Kidney (tissue), 13 donors: ENCODE measurements at regions not wholly inside any gene's neighbourhood (a gene's known extent, or its start where the extent isn't known, plus 50 kb on each side); places are given as distances from the start of the nearest gene placed in this dataset.

Experiments used
- DNase-seq, 5 donors: peaks; one replicate each; pipeline ENCODE4 v3.0.0-alpha.2; 2013 to 2020
- FAIRE-seq: peaks from 2 replicates; lab custom pipeline; 2012; peaks lifted over from hg19 to GRCh38; lab: Jason Lieb, UNC
- H3K27ac ChIP-seq, 2 donors: one replicate each; pipeline ENCODE4 v1.7.0; 2013; ENCODE audit warnings: low read depth in 2 of 2, low read length in 2 of 2, inconsistent platforms in 1 of 2
- H3K27me3 ChIP-seq: one replicate; pipeline ENCODE4 v1.7.1; 2013; ENCODE audit warnings: low read length, inconsistent platforms; ENCODE audit not compliant: control insufficient read depth, insufficient read depth
- H3K36me3 ChIP-seq, 3 donors: one replicate each; pipeline versions ENCODE4 v1.7.0 to v1.7.1; 2013; ENCODE audit warnings: low read length in 3 of 3, control low read depth in 1 of 3, inconsistent platforms in 1 of 3; ENCODE audit not compliant: insufficient read depth in 3 of 3, control insufficient read depth in 2 of 3
- H3K4me1 ChIP-seq, 3 donors: one replicate each; pipeline versions ENCODE4 v1.7.0 to v1.7.1; 2013; ENCODE audit warnings: low read length in 3 of 3, inconsistent platforms in 1 of 3, low read depth in 1 of 3; ENCODE audit not compliant: control insufficient read depth in 2 of 3, insufficient read depth in 2 of 3
- H3K4me3 ChIP-seq, 3 donors: one replicate each; pipeline versions ENCODE4 v1.7.0 to v1.8.1; 2013; ENCODE audit warnings: low read length in 3 of 3, control low read depth in 1 of 3, inconsistent platforms in 1 of 3
- H3K9ac ChIP-seq, 3 donors: one replicate each; pipeline versions ENCODE4 v1.7.0 to v1.7.1; 2013; ENCODE audit warnings: low read length in 3 of 3, control low read depth in 1 of 3, inconsistent platforms in 1 of 3
- H3K9me3 ChIP-seq, 3 donors: one replicate each; pipeline versions ENCODE4 v1.7.0 to v1.7.1; 2013; ENCODE audit warnings: low read length in 3 of 3, control low read depth in 1 of 3, inconsistent platforms in 1 of 3; ENCODE audit not compliant: control insufficient read depth in 2 of 3, insufficient read depth in 1 of 3
- intact Hi-C: fragments of 100-400 bp; cut with DNase I; formaldehyde crosslinking; loops from one replicate; pipeline ENCODE4 v1.11.1; 2022
- TF ChIP-seq, protein P1 (sequence below): IDR thresholded peaks from 3 replicates; pipeline ENCODE4 v1.5.1; 2012; ENCODE audit warnings: mild to moderate bottlenecking, moderate library complexity, borderline replicate concordance; ENCODE audit not compliant: insufficient read depth; ENCODE audit errors: extremely low read depth
- donor health status: control.
- donor health status: control.
- donor health status: control.
- donor health status: control.
- donor health status: control.
- donor health status: DM: yes; HTN: yes; CAD: no.
- donor health status: Normal renal cell carcinoma (clear cell type).

DNA sequence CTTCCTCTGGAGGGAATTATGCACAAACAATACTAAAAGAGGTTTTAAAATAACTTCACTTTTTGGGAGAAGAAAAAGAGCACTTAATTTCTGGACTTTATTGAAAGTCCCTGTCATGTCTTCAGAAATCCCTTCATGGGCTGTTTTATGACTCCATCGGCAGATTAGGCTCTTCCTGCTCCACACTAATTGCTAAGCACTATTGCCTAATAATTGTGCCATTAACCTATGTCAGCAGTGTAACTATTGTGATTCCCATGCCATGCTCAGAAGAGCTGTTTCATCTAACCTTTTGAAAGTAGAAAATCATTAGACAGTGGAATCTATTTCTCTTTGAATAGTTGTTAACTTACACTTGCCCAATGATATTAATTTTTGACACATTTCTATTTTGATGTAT, 489.3 kb upstream of the RUNX1 start:
- no peaks in the 10 kb centered on the region for H3K9me3 ChIP-seq
- FAIRE-seq (no peak), DNase-seq (no peak)
- no peaks in the 10 kb centered on the region for H3K27me3 ChIP-seq
- no peak overlapping the region for H3K9ac ChIP-seq
- H3K27ac ChIP-seq, result no peak overlapping the region
- no peaks in the 10 kb centered on the region for H3K36me3 ChIP-seq
- H3K4me3 ChIP-seq, result no peak overlapping the region
- TF ChIP-seq, protein P1, sequence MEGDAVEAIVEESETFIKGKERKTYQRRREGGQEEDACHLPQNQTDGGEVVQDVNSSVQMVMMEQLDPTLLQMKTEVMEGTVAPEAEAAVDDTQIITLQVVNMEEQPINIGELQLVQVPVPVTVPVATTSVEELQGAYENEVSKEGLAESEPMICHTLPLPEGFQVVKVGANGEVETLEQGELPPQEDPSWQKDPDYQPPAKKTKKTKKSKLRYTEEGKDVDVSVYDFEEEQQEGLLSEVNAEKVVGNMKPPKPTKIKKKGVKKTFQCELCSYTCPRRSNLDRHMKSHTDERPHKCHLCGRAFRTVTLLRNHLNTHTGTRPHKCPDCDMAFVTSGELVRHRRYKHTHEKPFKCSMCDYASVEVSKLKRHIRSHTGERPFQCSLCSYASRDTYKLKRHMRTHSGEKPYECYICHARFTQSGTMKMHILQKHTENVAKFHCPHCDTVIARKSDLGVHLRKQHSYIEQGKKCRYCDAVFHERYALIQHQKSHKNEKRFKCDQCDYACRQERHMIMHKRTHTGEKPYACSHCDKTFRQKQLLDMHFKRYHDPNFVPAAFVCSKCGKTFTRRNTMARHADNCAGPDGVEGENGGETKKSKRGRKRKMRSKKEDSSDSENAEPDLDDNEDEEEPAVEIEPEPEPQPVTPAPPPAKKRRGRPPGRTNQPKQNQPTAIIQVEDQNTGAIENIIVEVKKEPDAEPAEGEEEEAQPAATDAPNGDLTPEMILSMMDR, result no peak
- H3K4me1 ChIP-seq, result no peaks in the 10 kb centered on the region
- intact Hi-C loops, result no loop called here

DNA sequence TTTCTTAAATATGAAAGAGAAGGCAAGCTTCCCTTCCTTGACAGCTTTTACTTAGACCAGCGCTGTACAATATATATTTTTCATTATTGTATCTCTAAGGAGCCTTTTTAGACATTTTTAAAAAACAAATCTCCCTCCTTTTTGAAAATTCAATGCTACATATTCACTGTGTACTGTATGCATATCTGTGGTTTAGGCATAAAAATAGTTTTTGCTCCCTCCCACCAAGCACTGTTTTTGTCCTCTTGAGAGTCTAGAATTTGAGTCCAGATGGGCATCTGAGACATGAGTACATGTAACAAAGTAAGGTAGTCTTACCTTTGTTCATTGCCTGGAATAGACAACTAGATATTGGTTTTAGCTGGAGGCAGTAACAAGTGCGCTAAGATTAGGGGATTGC, 488.5 kb upstream of the RUNX1 start:
- DNase-seq, result no peak
- FAIRE-seq, result no peak
- Histone ChIP-seq H3K9me3 (no peaks in the 10 kb centered on the region), H3K27ac (no peak overlapping the region), H3K36me3 (no peaks in the 10 kb centered on the region), H3K27me3 (no peaks in the 10 kb centered on the region), H3K4me1 (no peaks in the 10 kb centered on the region), H3K9ac (no peak overlapping the region), H3K4me3 (no peak overlapping the region)
- intact Hi-C loops, result no loop called here
- TF ChIP-seq, protein P1, result no peak

DNA sequence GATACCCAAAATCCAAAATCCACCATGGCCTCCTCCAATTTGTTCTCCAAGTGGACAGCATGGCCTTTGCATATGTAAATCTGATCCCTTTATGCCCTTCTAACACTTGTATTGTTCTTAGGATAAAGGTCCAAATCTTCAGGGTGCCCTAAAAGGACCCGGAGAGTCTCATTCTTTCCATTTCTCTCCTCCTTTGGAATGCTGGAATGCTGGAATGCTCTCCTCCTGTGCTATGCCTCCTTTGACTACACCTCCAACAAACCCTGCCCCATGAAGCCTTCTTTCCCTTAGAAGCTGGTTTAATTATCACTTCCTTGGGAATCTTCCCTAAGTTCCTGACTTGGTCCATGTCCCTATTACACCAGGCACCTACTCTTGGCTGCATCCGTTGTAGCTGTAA, 484.8 kb upstream of the RUNX1 start:
- H3K4me3 ChIP-seq, result no peak overlapping the region
- H3K27me3 ChIP-seq, result no peaks in the 10 kb centered on the region
- no peak for FAIRE-seq

More for the DNA sequence above, 484.8 kb upstream of the RUNX1 start:
- intact Hi-C loops, result no loop called here
- Histone ChIP-seq H3K9me3 (no peaks in the 10 kb centered on the region), H3K27ac (no peak overlapping the region), H3K4me1 (peaks cover 0 to 1% (median 0%) of the 10 kb centered on the region in 3 donors), H3K36me3 (no peaks in the 10 kb centered on the region), H3K9ac (no peak overlapping the region)
- no peak for DNase-seq
- TF ChIP-seq, protein P1, result no peak
